ENCODE measurements at regions not wholly inside any gene's neighbourhood (a gene's known extent, or its start where the extent isn't known, plus 50 kb on each side); places are given as distances from the start of the nearest gene placed in this dataset.

DNA sequence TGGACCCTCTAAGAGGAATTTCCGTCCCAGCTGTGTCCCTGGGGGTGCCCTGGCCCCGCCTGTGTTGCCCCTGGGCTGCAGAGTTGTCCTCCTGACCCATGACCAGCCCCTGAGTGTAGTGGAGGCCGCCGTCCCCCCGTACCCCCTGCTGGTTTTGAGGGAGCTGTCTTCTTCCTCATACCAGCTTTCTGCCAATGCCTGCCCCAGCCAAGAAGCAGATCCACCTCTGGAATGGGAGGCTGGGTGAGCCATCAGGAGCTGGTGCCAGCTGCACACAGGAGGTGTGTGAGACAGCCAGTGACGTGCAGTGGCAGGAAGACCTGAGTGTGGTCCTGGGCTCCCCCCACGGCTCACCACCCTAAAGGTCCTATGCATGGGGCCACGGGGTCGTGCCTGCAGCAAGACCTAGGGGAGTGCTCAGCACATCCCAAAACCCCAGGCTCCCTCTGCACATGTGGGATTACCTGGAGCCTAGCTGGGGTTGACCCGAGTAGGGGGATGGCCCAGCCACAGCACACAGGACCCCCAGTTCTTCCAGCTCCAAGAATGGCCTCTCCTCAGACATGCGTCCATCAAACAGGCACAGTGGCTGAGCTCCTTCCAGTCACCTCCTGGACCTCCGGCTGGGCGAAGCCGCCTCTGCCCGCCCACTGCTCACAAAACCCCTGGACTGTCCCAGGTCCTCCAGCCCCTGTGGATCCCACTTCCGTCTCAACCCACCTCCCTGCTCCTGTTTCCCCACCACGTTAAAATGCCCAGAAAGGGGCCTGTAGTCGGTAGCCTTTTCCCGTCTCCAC, 647.6 kb downstream of the BRD1 start:
- DNase-seq: no peak

DNA sequence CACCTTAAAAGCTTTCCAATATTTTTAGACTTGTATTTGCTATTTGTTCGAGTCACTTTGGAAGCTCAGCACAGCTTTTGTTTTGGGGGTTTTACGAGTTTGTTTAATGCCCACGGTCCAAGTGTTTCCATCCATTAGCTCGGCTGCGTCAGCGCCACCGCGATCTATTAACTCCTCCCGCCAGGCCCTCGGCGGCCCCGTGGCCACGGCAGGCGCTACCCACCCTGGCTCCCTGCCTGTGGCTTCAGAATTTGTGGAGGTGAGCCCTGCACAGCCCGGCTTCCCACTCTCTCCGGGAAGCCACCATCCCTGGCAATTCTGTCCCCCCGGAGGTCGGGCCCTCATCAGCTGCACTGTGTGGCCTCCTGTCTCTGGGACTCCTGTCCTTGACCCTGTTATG, 648.5 kb downstream of the BRD1 start:
- no peak for DNase-seq

DNA sequence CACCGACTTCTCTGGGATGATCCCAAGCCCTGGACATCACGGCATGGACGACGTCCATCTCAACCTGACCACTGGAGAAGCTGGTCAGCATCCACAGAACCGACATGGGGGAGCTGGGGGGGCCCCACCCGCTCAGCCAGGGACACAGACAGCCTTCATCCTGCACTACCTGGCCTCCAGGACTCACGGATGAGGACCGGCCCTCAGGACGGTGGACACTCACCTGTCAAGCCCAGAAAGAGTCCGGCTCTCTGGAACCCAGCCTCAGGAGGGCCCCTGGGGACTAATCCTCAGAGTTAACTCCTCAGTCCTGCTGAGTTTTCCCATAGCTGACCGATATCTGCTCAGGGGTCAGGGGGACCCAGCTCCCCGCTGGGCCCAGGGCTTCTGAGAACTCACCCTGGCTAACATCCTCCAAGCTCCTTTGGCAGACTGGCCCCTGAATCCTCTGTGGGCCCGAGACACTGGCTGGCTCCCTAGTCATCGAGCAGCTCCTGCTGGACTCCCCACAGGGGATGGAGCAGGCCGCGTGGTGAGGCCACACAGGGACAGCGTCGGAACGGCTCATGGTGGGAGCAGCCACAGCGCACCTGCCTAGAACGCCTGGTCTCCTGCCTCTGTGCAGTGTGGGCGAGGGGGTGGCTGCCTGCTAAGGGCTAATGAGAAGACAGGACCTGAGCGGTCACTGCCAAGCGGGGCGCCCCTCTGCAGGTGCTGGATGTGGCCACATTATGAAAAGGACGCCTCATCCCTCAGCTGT, 649.2 kb downstream of the BRD1 start:
- no peak for DNase-seq

DNA sequence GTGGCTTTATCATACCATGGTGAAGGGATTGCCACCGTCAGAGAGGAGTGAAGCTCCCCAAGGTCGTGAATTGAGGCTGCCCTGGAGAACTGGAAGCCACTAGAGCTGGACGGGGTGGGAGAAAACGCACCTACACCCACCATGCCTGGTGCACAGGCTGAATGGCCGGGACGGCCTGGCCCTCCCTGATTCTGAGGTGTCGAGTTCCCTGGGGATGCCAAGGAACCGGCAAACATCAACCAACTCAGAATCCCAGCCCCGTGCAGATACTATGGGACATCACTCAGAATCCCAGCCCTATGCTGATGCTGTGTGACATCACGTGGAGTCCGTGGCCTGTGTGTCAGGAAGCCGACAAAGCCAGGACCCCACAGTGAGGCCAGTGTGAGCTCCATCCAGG, 650.0 kb downstream of the BRD1 start:
- DNase-seq: no peak

DNA sequence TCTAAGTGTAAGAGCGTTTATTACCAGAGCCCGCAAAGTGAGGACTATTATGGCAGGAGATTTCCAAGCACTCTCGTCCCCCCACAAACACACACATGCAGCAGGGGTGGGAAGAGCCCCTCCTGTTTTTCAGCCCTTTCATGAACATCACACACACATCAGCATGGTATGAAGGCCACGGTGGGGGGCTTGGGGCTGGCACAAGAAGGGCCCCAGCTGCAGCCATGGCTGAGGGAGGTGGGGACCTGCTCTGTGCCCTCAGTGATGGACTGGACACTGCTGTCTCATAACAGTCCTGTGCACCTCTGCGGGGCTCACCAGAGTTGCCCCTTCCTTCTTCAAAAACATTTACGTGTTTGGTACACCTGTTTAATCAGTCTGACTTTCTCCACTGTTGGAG, 650.7 kb downstream of the BRD1 start:
- no peak for DNase-seq

DNA sequence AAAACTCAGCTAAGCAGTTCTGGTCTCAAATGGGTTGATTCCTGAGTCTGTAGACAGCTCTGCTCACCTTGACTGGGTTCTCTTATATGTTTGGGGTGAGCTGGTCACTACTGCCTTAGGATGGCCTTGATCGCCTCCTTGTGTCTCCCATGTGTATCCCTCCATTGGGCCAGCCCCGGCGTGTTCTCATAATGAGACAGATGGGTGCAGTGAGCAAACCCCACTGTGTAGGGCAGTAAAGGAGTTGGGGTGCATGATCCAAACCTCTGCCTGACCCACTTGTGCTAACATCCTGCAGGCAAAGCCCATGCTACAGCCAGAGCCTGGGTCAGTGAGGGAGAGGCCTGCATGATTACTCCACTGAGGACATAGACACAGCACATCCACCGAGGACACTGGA, 657.6 kb downstream of the BRD1 start:
- DNase-seq: no peak

DNA sequence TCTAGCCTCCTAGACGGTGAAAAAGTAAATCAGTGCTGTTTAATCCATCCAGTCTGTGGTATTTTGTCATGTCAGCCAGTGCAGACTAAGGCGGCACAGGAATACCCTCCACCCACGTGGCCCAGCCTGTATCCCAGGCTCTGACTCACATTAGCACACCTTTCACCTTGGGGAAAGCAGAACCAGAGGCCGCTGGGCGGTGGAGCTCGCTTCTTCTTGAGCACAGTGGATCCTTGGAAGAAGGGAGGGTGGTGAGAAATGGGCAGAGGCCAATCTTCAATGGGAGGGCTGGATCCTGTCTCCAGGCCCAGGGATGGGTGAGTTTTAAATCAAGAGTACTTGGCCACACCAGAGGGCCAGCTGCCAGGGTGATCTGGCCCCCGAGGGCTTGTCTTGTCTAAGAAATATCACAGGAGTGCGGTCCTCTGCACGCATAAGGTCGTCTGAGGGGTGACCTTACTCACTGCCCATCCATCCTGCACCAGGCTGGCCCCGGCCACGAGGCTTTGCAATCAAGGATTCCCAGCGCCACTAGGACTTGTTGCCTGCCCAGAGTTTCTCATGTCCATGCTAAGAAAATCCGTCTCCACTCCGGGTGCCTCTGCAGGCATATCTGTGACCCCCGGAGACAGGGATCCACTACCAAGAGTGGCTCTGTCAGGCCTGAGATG, 658.5 kb downstream of the BRD1 start:
- DNase-seq: no peak

DNA sequence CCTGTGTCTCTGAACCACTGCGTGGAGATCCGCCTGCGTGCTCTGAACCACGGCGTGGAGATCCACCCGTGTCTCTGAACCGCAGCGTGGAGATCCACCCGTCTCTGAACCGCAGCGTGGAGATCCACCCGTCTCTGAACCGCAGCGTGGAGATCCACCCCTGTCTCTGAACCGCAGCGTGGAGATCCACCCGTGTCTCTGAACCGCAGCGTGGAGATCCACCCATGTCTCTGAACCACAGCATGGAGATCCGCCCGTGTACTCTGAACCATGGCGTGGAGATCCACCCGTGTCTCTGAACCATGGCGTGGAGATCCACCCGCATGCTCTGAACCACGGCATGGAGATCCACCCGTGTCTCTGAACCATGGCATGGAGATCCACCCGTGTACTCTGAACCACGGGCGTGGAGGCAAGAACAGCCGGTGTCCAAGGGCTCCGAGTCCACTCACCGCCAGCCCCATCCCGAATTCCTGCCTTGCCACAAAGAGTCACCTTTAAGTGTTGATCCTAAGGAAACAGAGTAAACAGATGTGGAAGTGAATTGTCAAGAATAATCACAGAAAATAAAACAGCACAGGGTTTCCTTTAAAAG, 659.4 kb downstream of the BRD1 start:
- DNase-seq: no peak

DNA sequence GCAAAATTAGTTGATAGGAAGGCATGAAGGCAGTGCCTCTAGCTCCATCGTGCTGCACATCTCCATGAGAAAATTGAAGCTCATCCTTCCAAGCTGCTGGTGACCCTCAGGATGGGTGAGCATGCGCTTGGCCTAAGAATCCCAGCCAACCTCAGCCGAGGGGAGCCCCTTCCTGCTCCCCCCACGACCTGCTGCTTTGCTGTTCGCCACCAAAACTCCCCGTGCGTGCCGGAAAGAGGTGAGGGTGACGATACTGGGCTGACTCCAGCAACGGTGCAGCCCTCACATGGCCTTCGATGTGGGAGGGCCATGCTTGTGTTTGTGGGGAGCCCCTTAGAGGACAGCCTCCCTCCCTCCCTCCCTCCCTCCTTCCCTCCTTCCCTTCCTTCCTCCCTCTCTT, 660.9 kb downstream of the BRD1 start:
- DNase-seq: no peak

DNA sequence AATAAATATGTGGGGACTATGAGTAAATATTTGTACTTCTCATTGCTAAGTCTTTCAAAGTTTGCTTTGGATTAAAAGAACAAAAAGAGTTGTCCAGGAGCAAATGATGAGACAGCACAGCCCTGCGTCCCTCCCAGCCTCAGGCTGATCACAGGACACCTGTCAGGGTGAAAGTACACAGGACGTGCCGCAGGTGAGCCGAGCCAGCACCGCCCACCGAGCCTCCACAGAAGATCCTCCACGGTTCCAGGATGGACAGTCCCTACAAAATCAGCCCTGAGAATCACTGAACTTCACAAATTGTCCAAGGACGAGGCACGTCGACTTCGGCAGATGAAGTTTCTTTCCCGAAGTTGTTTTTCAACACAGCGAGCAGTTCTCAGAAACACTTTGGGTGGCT, 661.5 kb downstream of the BRD1 start:
- DNase-seq: no peak

DNA sequence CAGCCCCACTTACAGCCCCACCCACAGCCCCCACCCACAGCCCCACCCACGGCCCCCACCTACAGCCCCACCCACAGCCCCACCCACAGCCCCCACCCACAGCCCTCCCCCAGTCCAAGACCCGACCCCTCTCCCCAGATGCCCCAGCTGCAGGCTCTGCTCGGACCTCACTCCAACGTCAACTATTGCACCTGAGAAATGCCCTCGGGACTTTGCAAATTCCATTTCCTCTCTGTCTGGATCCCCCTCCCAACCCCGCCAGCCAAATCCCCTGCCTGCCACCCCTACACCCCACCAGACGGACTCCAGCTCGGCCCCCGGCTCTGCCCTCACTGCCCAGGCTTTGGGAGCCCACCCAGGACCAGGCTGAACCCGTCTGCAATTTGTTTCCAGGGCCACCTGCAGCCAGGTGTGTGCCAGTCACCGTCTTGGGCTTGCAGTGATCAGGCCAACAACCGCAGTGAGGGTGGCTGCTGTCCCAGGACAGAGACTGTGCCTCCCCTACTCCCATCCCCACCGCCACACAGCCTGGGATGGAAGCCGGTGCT, 662.8 kb downstream of the BRD1 start:
- no peak for DNase-seq

DNA sequence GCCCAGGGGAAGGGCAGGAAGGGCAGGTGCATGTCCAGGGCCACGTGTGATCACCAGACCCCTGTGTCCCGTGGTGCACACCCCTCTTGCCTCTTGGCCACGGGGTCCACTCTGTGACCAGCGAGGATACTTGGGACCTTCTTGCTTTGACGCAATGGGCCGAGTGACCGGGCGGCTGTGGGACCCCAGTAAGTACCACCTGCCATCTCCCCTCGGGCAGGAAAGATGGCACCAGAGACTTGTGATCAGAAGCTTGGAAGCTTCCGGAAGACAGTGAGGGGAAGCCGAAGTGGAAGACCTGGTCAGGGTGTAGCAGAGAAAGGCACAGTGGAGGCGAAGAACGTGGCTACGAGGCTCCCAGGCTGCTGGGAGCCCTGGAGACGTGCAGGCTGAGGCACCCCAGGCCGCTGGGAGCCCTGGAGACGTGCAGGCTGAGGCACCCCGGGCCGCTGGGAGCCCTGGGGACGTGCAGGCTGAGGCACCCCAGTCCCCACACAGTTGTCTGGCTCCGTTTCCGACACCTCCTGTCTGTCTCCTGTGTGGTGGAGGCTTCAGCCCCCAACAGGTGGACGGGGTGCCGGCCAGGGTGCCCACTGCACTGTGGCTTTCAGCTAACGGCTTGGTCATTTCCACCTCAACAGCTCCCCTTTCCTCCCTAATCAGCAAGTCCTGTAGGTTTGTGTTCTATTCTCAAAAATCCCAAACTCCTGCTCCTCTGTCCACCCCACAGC, 663.5 kb downstream of the BRD1 start:
- DNase-seq: no peak

DNA sequence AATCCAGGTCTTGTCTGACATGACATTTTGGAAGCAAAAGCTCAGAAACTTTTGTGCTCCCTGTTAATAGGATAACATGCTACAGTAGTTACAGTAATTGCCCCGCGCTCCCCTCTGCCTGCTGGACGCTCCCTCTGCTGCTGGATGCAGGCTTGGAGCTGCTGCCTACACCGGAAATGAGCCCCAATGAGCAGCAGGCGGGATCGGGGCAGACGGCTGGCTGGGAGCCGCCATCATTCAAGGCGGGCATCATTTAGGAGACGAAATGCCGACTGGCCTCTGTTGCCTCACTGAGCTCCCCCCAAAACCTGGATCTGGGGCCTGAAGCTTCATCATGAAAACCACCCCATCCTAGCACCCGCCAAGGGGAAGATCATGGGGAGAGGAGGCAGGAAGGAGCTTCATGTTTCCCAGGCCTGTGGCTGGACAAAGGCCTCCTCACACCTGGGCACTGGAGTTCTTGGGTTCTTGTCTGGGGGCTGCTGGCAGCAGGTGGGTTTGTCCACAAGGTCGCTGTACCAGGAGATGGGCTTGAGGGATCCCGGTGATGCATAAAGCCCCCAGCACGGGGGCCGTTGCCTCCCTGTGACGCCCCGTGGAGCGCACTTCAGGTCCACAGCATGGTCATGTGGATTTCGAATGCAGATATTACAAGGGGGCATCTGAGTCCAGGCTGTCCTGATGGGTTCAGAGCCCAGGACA, 664.3 kb downstream of the BRD1 start:
- no peak for DNase-seq

DNA sequence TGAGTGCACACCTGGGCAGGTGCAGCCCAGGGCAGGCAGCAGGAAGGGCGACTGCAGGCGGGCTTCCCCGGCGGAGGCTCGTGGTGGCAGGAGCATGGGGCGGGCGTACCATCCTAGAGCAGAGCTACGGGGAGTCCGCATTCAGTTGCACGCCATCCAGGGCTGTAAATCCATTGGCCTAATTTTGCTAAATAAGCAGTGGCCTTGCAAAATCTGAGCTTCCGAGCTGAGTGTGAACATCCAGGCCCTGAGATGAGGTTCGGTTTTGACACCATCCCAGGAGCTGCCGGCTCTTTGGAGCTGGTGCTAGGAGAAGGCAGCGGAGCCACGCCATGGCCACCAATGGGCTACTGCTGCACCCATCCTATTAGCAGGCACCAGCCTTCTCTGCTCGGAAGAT, 664.8 kb downstream of the BRD1 start:
- DNase-seq: no peak

DNA sequence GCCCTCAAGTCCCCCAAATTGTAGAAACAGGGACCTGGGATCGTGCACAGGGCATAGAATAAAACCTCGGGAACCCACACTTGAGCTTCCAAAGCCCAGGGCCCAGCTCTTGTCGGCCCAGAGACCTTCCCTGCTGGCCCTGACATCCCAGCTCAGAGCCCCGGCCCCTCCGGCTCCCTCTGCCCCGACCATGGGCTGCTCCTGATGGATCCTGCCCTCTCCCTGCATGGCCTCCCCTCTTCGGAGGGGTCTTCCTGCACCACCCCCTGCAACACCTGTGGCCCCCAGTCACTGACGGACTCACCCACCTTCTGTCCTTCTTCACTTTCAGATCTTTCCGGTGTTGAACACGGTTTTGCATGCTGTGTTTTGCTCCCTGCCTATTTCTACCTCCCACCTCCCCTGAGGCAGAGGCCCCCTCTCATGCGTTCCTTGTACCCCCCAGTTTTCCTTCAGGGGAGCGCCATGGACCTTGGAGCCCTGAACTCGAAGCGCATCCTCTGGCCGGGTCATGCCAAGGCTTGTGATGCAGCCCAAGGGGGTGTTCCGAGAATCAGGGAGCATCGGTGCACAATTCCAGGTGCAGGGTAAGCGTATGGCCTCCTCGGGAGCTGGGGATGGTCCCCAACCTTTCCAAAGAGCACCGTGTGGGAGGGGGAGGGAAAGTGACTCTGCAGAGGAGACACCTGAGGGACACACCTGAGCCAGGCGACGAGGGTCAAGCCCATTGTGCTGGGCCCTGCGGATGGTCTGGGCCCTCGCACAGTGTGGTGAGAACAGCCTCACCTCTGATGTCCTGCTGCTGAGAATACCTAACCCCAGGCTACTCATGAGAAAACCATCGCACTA, 666.4 kb downstream of the BRD1 start:
- DNase-seq: no peak

DNA sequence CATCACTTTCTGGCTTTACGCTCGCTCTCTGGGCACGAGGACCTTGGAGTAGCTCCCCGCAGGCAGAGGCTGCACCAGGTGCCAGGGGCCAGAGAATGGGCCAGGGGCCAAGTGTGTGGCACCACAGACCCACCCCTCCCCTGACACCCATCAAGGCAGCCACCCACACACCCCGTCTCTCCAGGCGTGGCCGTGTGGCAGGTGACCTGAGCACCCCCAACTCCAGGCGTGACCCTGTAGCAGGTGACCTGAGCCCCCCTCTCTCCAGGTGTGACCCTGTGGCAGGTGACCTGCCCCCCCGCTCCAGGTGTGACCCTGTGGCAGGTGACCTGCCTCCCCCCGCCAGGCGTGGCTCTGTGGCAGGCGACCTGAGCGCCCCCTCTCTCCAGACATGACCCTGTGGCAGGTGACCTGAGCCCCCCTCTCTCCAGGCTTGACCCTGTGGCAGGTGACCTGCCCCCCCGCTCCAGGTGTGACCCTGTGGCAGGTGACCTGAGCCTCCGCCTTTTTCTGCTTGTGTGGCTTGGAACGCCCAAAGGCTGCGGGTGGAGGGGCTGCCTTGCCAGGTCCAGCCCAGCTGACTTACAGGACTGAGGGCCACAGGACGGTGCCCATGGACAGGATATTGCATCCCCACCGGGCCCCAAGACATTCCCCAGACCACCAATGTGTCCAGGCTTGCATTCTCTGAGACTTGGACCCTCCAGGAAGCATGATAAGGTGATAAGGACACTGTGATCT, 667.2 kb downstream of the BRD1 start:
- DNase-seq: no peak

DNA sequence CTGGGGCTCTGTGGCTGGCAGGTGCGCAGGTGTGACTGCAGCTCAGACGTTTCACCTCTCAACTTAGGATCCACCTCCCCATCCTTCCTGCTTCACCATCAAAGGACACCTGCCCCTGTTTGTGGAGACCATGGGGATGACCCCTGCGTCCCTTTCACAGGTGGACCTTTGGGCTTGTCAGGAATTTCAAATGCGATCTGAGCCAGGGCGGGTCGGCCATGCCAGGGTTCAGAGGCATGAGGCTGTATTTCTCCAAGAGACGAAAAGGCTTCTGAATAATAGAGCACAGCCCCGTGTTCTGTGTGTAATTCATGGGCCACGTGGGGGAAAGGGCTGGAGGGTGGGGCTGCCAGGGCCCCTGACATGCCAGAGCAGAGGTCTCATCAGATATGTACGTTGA, 668.0 kb downstream of the BRD1 start:
- DNase-seq: no peak

DNA sequence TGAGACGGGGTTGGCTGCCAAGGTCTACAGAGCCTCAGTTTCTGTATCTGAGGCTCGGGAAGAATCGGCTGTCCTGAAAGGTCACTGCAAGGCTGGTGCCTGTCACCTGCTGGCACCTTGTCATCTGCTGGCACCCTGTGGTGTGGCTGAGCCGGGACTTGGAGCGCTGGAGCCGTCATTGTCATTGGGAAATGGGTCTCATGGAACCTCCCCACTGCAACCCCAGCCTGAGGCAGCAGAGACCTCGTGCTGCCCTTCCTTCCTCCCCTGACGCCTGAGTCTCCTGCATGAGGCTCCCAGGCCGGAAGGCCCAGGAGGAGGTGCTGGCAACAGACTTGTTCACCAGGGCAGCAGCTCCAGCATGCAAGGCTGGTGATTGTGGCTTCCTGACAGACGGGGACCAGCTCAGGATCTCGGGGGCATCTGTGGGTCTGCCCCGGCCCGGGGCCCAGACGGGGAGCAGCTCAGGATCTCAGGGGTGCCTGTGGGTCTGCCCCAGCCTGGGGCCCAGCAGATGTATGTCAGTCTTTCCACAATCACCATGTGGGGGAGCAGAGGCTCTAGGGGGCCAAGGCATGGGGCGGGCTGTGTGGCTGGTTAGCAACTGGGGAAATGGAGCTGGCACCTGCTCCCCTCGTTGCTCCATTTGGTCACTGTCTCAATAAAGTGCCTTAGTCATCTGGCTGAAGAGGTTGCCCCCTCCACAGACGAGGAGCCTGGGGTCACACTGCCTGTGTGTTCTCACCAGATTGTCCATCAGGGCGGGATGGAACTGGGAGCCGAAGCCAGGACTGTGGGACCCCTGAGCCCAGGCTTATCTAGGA, 668.7 kb downstream of the BRD1 start:
- no peak for DNase-seq
